ENCODE measurements at regions not wholly inside any gene's neighbourhood (a gene's known extent, or its start where the extent isn't known, plus 50 kb on each side); places are given as distances from the start of the nearest gene placed in this dataset.

DNA sequence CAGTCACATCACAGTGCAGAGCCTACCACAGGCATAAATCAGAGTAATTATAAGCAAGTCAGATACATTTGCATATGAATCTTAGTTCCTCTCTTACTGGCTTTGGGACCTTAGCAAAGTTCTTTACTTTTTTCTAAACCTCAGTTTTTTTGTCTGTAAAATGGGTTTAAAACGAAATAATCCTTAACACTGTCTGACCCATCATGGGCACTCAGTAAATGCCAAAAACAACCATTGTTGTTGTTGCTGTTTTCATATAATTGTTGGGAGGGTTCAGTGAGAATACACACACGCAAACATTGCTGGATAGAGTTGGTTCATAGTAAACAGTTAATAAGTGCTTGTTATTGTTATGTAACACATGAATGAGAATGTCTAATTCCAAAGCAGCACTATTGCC, 184.9 kb downstream of the BLID start:
- Histone ChIP-seq H3K27me3 (ENCODE audit: control insufficient read depth in 1 of 2, insufficient read depth in 2 of 2, low read length in 2 of 2) (no peaks in the 10 kb centered on the region), H3K9me3 (ENCODE audit: low read length) (no peaks in the 10 kb centered on the region), H3K27ac (ENCODE audit: extremely low read length, insufficient read depth, low read length) (peak overlapping the region; percentile 94), H2AFZ (ENCODE audit: low read length) (no peak overlapping the region), H3K79me2 (ENCODE audit: insufficient read depth, low read length) (no peaks in the 10 kb centered on the region), H3K4me2 (ENCODE audit: low read depth, low read length) (peak overlapping the region; percentile 65), H3K9ac (ENCODE audit: insufficient read depth, low read depth, low read length) (peak overlapping the region; percentile 11; the same call in 1 of the 2 replicates), H3K4me3 (replicated peaks in 1 of 3; ENCODE audit: insufficient read depth in 1 of 3, low read depth in 2 of 3, low read length in 3 of 3) (peak overlapping the region in 1 of 3 experiments; percentile 6; a peak in 1 of 6 replicates), H3K4me1 (ENCODE audit: insufficient read depth, low read length) (peaks cover 76% of the 10 kb centered on the region), H3K36me3 (replicated peaks in 1 of 2; ENCODE audit: control insufficient read depth in 1 of 2, insufficient read depth in 2 of 2, low read length in 2 of 2) (no peaks in the 10 kb centered on the region), H4K20me1 (ENCODE audit: insufficient read depth, low read length) (no peaks in the 10 kb centered on the region)
- 90% methylated on average over 2 of the region's 2 CpGs for WGBS (ENCODE audit: low lambda C conversion rate)
- CTCF ChIA-PET (ENCODE audit: low intra/inter-chr PET ratio, low total read pairs), result no interaction called here
- intact Hi-C loops (cut with micrococcal nuclease; ENCODE audit: unreplicated experiment), result no loop called here
- DNase-seq (ENCODE audit: low spot score) (no peak), FAIRE-seq (no peak), ATAC-seq (no peak)
- in situ Hi-C loops (cut with HindIII; ENCODE audit: extremely low pct_ligation_motif_present, low pct_unique_long_range_greater_than_20kb), result no loop called here
- POLR2A ChIA-PET, result no interaction called here
- TF ChIP-seq RCOR2 (CRISPR knock-in tag; IDR thresholded peaks at IDR 0.05) (0 out of 2 replicates have a peak, but pooled peaks have one; percentile 33), TP53 (CRISPR knock-in tag; conservative IDR thresholded peaks at IDR 0.05) (no peak), ZNF629 (CRISPR knock-in tag; conservative IDR thresholded peaks at IDR 0.05) (peak; percentile 90), MLLT10 (CRISPR knock-in tag; IDR thresholded peaks at IDR 0.05) (no peak)
- no TSS peak for BruUV-seq (replicated peaks)

GRCh38 chr11:121930004-121930965, 185.7 kb downstream of the BLID start:
- 94% methylated on average over 18 of the region's 18 CpGs for WGBS (ENCODE audit: low lambda C conversion rate)
- H3K9me3 ChIP-seq (ENCODE audit: low read length), result no peaks in the 10 kb centered on the region
- peak overlapping the region; percentile 46 for H3K27ac ChIP-seq (ENCODE audit: extremely low read length, insufficient read depth, low read length)
- intact Hi-C loops (cut with micrococcal nuclease; ENCODE audit: unreplicated experiment) (no loop called here), in situ Hi-C loops (cut with HindIII; ENCODE audit: extremely low pct_ligation_motif_present, low pct_unique_long_range_greater_than_20kb) (no loop called here)
- H3K36me3 ChIP-seq (replicated peaks in 1 of 2; ENCODE audit: control insufficient read depth in 1 of 2, insufficient read depth in 2 of 2, low read length in 2 of 2), result no peaks in the 10 kb centered on the region
- no peak overlapping the region for H2AFZ ChIP-seq (ENCODE audit: low read length)
- DNase-seq (ENCODE audit: low spot score) (no peak), FAIRE-seq (no peak), ATAC-seq (no peak)
- TF ChIP-seq PRPF4 (IDR thresholded peaks at IDR 0.05; ENCODE audit: low read depth, low read length, poor library complexity, severe bottlenecking) (peak; percentile 37), ZNF557 (CRISPR knock-in tag; IDR thresholded peaks at IDR 0.05) (no peak)
- H3K4me2 ChIP-seq (ENCODE audit: low read depth, low read length), result no peak overlapping the region
- no TSS peak for BruUV-seq (replicated peaks)
- 0 out of 2 replicates have a peak overlapping the region, but pooled peaks have one; percentile 36 for H3K9ac ChIP-seq (ENCODE audit: insufficient read depth, low read depth, low read length)
- peaks cover 75% of the 10 kb centered on the region for H3K4me1 ChIP-seq (ENCODE audit: insufficient read depth, low read length)
- H3K27me3 ChIP-seq (ENCODE audit: control insufficient read depth in 1 of 2, insufficient read depth in 2 of 2, low read length in 2 of 2), result no peaks in the 10 kb centered on the region
- no peaks in the 10 kb centered on the region for H4K20me1 ChIP-seq (ENCODE audit: insufficient read depth, low read length)
- H3K4me3 ChIP-seq (replicated peaks in 1 of 3; ENCODE audit: insufficient read depth in 1 of 3, low read depth in 2 of 3, low read length in 3 of 3), result no peak overlapping the region
- POLR2A ChIA-PET, result no interaction called here
- H3K79me2 ChIP-seq (ENCODE audit: insufficient read depth, low read length), result no peaks in the 10 kb centered on the region
- CTCF ChIA-PET (ENCODE audit: low intra/inter-chr PET ratio, low total read pairs), result no interaction called here

All from HepG2 (cell line).